ENCODE measurements at regions not wholly inside any gene's neighbourhood (a gene's known extent, or its start where the extent isn't known, plus 50 kb on each side); places are given as distances from the start of the nearest gene placed in this dataset.

DNA sequence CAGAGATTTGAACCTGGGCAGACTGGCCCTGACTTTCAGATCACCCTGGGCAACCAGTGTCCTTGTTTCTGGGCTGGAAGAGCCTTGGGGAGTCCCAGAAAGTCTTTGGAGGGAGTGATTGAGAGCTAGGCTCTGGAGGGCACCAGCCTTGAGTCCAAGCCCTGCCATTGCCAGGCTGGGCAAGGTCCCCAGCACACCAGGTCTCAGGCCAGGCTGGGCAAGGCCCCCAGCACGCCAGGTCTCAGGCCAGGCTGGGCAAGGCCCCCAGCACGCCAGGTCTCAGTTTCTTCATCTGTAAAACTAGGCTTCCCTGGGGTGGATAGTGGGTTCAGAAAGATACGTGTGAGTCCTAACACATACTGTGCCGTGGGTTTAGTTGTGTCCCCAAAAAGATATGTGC, 135.0 kb downstream of the IRF8 start:
- Histone ChIP-seq H3K36me3 (no peaks in the 10 kb centered on the region), H3K4me3 (no peak overlapping the region), H3K9me3 (no peaks in the 10 kb centered on the region), H3K27ac (no peak overlapping the region), H3K4me1 (peaks cover 0 to 27% (median 14%) of the 10 kb centered on the region in 4 donors), H3K27me3 (peaks cover 0 to 27% (median 3%) of the 10 kb centered on the region in 3 donors)
- intact Hi-C loops (cut with DNase I; ENCODE audit: low total_unique reads): no loop called here
- TF ChIP-seq, protein P1, sequence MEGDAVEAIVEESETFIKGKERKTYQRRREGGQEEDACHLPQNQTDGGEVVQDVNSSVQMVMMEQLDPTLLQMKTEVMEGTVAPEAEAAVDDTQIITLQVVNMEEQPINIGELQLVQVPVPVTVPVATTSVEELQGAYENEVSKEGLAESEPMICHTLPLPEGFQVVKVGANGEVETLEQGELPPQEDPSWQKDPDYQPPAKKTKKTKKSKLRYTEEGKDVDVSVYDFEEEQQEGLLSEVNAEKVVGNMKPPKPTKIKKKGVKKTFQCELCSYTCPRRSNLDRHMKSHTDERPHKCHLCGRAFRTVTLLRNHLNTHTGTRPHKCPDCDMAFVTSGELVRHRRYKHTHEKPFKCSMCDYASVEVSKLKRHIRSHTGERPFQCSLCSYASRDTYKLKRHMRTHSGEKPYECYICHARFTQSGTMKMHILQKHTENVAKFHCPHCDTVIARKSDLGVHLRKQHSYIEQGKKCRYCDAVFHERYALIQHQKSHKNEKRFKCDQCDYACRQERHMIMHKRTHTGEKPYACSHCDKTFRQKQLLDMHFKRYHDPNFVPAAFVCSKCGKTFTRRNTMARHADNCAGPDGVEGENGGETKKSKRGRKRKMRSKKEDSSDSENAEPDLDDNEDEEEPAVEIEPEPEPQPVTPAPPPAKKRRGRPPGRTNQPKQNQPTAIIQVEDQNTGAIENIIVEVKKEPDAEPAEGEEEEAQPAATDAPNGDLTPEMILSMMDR (IDR thresholded peaks at IDR 0.05): no peak
- TF ChIP-seq EP300 (IDR thresholded peaks at IDR 0.05) (no peak), POLR2AphosphoS5 (IDR thresholded peaks at IDR 0.05) (no peak), POLR2A (IDR thresholded peaks at IDR 0.05) (no peak)
- 87 to 94% (median 90%) methylated on average over 4 of the region's 4 CpGs for WGBS, 5 donors
- no peak for DNase-seq

DNA sequence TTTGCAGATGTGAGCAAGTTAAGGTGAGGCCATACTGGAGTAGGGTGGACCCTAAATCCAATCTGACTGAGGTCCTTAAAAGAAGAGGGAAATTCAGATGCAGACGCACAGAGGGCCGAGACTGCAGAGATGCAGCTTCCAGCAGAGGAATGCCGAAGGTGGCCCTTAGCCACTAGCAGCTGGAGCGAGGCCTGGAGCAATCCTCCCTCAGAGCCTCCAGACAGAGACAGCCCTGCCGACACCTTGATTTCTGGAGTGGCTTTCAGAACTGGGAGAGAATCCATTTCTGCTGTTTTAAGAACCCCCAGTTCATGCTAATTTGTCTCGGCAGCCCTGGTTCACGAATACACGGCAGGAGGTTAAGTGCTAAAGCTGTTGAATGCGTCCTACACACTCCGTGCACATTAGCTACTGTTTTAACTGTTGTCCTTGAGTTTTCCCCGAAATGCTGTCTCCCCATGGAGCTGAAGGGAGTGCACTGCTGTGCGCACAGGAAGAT, 135.5 kb downstream of the IRF8 start:
- intact Hi-C loops (cut with DNase I; ENCODE audit: low total_unique reads): no loop called here
- no peak overlapping the region for H3K27ac ChIP-seq
- peaks cover 0 to 28% (median 5%) of the 10 kb centered on the region in 3 donors for H3K27me3 ChIP-seq
- WGBS, 5 donors: 77 to 87% (median 84%) methylated on average over 12 of the region's 12 CpGs
- TF ChIP-seq POLR2AphosphoS5 (IDR thresholded peaks at IDR 0.05) (no peak), EP300 (IDR thresholded peaks at IDR 0.05) (no peak), POLR2A (IDR thresholded peaks at IDR 0.05) (no peak)
- TF ChIP-seq, protein P1 (IDR thresholded peaks at IDR 0.05): no peak
- H3K36me3 ChIP-seq: no peaks in the 10 kb centered on the region
- DNase-seq: no peak
- peaks cover 0 to 24% (median 9%) of the 10 kb centered on the region in 4 donors for H3K4me1 ChIP-seq
- H3K4me3 ChIP-seq: no peak overlapping the region
- H3K9me3 ChIP-seq: no peaks in the 10 kb centered on the region

DNA sequence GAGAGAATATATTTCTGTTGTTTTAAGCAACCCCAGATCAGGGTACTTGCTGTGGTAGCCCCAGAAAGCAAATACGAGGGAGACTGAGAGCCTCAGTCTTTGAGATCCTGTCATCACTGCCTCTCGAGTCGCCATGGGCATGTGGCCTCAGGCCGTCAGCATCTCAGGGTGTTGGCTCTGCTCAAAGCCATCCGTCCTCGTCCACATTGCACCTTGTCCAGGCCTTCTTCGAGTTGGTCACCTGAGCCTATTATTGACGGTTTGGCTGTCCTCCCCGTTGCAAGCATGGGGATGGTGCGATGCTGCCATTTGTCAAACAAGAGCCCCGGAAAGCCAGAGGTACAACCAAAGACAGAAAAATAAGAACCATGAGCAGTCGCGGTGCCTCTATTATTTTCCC, 136.9 kb downstream of the IRF8 start:
- DNase-seq: no peak
- intact Hi-C loops (cut with DNase I; ENCODE audit: low total_unique reads): no loop called here

DNA sequence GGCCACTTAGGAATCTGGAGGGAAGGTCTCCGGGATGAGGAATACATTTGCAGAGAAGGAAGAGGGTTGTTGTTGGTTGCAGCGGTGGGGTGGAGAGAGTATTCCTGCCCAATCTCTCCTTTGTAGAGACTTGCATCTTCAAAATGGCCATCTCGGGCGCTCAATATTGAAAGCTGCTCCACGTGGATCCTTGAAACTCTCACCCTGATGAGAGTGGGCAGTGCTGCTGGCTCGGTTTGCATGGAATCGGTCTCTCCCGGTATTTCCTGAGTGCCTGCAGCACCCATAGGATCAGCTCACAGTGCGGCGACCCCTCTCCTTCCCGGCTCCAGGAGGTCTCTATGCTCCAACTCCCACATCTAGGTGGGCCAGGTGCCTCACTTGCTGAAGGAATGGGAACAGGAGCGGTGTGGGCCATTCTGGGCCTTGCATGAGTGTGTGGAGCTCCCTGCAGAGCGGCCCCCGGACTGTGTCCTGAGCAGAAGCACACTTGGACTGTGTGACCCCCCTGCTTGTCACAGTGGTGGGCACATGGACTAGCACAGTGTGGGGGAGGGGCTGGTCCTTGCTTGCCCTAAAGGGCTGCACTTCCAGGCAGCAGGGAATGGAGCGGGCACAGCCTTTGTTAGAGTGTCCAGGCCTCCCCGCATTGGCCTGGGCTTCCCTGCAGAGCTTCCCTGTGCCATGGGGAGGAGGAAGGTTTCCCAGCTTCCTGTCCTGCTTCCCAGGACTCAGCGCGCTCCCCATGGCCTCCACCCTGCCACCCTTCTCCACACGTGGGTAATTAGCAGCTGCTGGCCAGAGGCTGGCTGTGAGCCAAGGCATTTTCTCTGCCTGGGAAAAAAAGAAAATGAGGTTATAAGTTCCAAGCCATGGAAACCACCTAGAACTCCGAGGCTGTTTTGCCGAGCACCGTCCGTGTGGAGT, 139.3 kb downstream of the IRF8 start:
- no peak overlapping the region for H3K4me3 ChIP-seq
- H3K4me1 ChIP-seq: peaks cover 0 to 11% (median 4%) of the 10 kb centered on the region in 4 donors
- H3K27ac ChIP-seq: no peak overlapping the region
- no peaks in the 10 kb centered on the region for H3K9me3 ChIP-seq
- H3K27me3 ChIP-seq: peaks cover 0 to 31% (median 5%) of the 10 kb centered on the region in 3 donors
- DNase-seq: peak in 1 of 2 donors; percentile 80
- WGBS, 5 donors: 69 to 76% (median 72%) methylated on average over 23 of the region's 23 CpGs
- intact Hi-C loops (cut with DNase I; ENCODE audit: low total_unique reads): no loop called here
- TF ChIP-seq POLR2AphosphoS5 (IDR thresholded peaks at IDR 0.05) (no peak), POLR2A (IDR thresholded peaks at IDR 0.05) (no peak), EP300 (IDR thresholded peaks at IDR 0.05) (no peak)
- TF ChIP-seq, protein P1 (IDR thresholded peaks at IDR 0.05): no peak
- no peaks in the 10 kb centered on the region for H3K36me3 ChIP-seq

More for the DNA sequence above, 136.9 kb downstream of the IRF8 start:
- Histone ChIP-seq H3K9me3 (no peaks in the 10 kb centered on the region), H3K4me1 (peaks cover 0 to 19% (median 6%) of the 10 kb centered on the region in 4 donors), H3K27ac (no peak overlapping the region), H3K27me3 (peaks cover 0 to 26% (median 5%) of the 10 kb centered on the region in 3 donors), H3K4me3 (no peak overlapping the region), H3K36me3 (no peaks in the 10 kb centered on the region)
- no peak for TF ChIP-seq EP300 (IDR thresholded peaks at IDR 0.05)
- no peak for TF ChIP-seq POLR2A (IDR thresholded peaks at IDR 0.05)
- TF ChIP-seq POLR2AphosphoS5 (IDR thresholded peaks at IDR 0.05): no peak
- TF ChIP-seq, protein P1 (IDR thresholded peaks at IDR 0.05): no peak
- 91 to 95% (median 93%) methylated on average over 13 of the region's 13 CpGs for WGBS, 5 donors
